ENCODE measurements at regions not wholly inside any gene's neighbourhood (a gene's known extent, or its start where the extent isn't known, plus 50 kb on each side); places are given as distances from the start of the nearest gene placed in this dataset.

DNA sequence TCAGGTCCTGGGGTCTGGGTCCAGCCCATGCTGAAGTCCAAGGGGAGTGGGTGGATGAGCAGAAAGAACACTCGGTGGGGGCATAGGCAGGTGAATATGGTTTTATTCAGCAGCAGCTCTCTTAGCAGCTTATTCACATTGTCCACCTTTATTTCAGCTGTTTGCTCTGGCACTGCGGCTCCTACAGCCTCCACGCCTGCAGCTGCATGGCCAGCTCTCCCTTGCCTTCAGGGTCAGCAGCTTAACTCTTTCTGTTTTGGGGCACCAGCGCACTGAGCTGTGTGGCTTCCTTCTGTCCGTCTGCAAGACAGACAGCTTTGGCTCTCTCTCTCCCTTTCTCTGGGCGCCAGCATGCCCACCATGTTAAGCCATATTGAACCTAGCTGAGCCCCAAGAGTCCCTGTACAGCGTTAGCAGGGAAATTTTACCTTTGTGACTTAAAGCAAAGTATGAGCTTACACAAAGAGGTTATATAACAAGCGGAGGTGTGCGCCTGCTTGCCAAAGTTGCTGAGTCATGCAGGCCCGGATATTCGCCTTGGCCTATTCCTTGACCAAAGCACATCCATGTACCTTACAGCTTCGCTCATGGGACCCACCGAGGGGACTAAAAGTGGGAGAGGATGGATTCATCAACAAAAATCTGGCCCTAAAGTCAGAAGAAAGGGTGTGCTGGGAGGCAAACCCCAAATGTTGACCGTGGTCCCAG is 170.1 kb upstream of the PFN2 start:
- Histone ChIP-seq H3K36me3 (ENCODE audit: control insufficient read depth in 2 of 3, insufficient read depth in 3 of 3, low read length in 3 of 3) (no peaks in the 10 kb centered on the region), H3K27me3 (ENCODE audit: control insufficient read depth, insufficient read depth, low read length) (no peaks in the 10 kb centered on the region), H3K9me3 (ENCODE audit: control insufficient read depth in 2 of 3, insufficient read depth in 1 of 3, low read length in 3 of 3) (no peaks in the 10 kb centered on the region), H3K4me3 (ENCODE audit: low read length in 3 of 3) (no peak overlapping the region), H3K27ac (ENCODE audit: low read depth in 2 of 2, low read length in 2 of 2) (no peak overlapping the region), H3K4me1 (ENCODE audit: control insufficient read depth in 2 of 3, insufficient read depth in 2 of 3, low read depth in 1 of 3, low read length in 3 of 3) (peaks cover 0 to 8% (median 4%) of the 10 kb centered on the region in 3 donors), H3K9ac (ENCODE audit: low read length in 3 of 3) (no peak overlapping the region)
- TF ChIP-seq, protein P1, sequence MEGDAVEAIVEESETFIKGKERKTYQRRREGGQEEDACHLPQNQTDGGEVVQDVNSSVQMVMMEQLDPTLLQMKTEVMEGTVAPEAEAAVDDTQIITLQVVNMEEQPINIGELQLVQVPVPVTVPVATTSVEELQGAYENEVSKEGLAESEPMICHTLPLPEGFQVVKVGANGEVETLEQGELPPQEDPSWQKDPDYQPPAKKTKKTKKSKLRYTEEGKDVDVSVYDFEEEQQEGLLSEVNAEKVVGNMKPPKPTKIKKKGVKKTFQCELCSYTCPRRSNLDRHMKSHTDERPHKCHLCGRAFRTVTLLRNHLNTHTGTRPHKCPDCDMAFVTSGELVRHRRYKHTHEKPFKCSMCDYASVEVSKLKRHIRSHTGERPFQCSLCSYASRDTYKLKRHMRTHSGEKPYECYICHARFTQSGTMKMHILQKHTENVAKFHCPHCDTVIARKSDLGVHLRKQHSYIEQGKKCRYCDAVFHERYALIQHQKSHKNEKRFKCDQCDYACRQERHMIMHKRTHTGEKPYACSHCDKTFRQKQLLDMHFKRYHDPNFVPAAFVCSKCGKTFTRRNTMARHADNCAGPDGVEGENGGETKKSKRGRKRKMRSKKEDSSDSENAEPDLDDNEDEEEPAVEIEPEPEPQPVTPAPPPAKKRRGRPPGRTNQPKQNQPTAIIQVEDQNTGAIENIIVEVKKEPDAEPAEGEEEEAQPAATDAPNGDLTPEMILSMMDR (IDR thresholded peaks at IDR 0.05; ENCODE audit: borderline replicate concordance, extremely low read depth, insufficient read depth) = no peak
- no peak for DNase-seq
- no peak for FAIRE-seq
- intact Hi-C loops (cut with DNase I) = no loop called here

DNA sequence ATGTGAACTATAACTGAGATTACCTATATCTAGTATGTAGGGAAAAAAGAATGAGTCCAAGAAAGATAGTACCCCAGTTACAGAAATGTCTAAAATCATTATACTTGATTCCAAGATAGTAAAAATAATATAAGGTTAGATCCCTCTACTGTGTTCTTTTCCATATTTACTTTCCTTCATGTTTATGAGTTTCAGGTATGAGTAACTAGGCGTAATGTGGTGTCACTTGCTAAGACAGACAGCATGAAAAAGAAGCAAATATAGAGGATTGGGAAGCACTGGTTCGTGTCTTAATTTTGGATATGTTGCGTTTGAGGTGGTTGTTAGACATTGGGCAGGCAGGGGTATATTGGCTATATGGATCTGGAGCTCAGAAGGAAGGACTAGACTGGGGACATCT is 168.1 kb upstream of the PFN2 start:
- no peaks in the 10 kb centered on the region for H3K36me3 ChIP-seq (ENCODE audit: control insufficient read depth in 2 of 3, insufficient read depth in 3 of 3, low read length in 3 of 3)
- no peak overlapping the region for H3K27ac ChIP-seq (ENCODE audit: low read depth in 2 of 2, low read length in 2 of 2)
- FAIRE-seq (no peak), DNase-seq (no peak)
- no peak overlapping the region for H3K4me3 ChIP-seq (ENCODE audit: low read length in 3 of 3)
- H3K27me3 ChIP-seq (ENCODE audit: control insufficient read depth, insufficient read depth, low read length) = no peaks in the 10 kb centered on the region
- no peaks in the 10 kb centered on the region for H3K9me3 ChIP-seq (ENCODE audit: control insufficient read depth in 2 of 3, insufficient read depth in 1 of 3, low read length in 3 of 3)
- H3K9ac ChIP-seq (ENCODE audit: low read length in 3 of 3) = no peak overlapping the region
- TF ChIP-seq, protein P1 (IDR thresholded peaks at IDR 0.05; ENCODE audit: borderline replicate concordance, extremely low read depth, insufficient read depth) = no peak
- H3K4me1 ChIP-seq (ENCODE audit: control insufficient read depth in 2 of 3, insufficient read depth in 2 of 3, low read depth in 1 of 3, low read length in 3 of 3) = peaks cover 0 to 8% (median 0%) of the 10 kb centered on the region in 3 donors
- intact Hi-C loops (cut with DNase I) = no loop called here

DNA sequence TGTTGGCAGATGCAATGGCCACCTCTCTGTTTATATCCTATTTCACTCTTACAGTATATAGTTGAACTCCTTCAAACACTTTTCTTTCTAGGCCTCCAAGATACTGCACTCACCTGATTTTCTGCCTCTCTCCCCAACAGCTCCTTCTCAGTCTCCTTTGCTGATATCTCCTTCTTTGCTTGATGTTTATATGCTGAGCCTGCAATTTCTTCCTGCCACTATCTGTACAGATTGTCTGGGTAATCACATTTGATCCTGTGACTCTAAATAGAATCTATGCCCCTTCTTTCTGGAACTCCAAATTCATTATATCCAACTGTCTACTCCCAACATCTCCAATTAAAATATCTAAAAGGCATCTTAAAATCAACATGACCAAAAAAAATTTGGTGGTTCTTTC is 165.5 kb upstream of the PFN2 start:
- H3K4me3 ChIP-seq (ENCODE audit: low read length in 3 of 3) = no peak overlapping the region
- no peak for FAIRE-seq
- TF ChIP-seq, protein P1 (IDR thresholded peaks at IDR 0.05; ENCODE audit: borderline replicate concordance, extremely low read depth, insufficient read depth) = no peak
- H3K9me3 ChIP-seq (ENCODE audit: control insufficient read depth in 2 of 3, insufficient read depth in 1 of 3, low read length in 3 of 3) = no peaks in the 10 kb centered on the region
- H3K4me1 ChIP-seq (ENCODE audit: control insufficient read depth in 2 of 3, insufficient read depth in 2 of 3, low read depth in 1 of 3, low read length in 3 of 3) = no peaks in the 10 kb centered on the region
- no peaks in the 10 kb centered on the region for H3K36me3 ChIP-seq (ENCODE audit: control insufficient read depth in 2 of 3, insufficient read depth in 3 of 3, low read length in 3 of 3)
- no peak for DNase-seq
- H3K27ac ChIP-seq (ENCODE audit: low read depth in 2 of 2, low read length in 2 of 2) = no peak overlapping the region
- intact Hi-C loops (cut with DNase I) = no loop called here
- no peaks in the 10 kb centered on the region for H3K27me3 ChIP-seq (ENCODE audit: control insufficient read depth, insufficient read depth, low read length)
- H3K9ac ChIP-seq (ENCODE audit: low read length in 3 of 3) = no peak overlapping the region

DNA sequence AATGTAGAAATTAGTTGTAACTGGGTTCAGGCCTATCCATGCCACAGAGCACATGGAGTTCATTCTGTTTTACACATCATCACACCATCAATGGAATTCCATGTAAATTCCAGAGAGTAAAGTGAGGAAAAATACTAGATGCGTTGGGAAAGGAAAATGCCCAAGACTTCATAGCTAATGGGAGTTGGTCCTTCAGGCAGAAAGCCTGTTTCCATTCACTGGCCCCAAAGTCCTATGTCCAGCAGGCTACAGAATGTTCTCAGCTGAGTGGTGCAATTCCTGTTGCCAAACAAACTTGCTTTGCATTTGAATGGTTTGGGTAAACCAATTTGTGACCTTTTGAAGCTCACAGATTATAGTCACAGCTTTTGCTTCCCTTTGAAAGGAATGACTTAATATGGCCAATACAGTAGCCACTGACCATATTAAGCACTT is 164.6 kb upstream of the PFN2 start:
- intact Hi-C loops (cut with DNase I) = no loop called here
- TF ChIP-seq, protein P1 (IDR thresholded peaks at IDR 0.05; ENCODE audit: borderline replicate concordance, extremely low read depth, insufficient read depth) = no peak
- Histone ChIP-seq H3K27ac (ENCODE audit: low read depth in 2 of 2, low read length in 2 of 2) (no peak overlapping the region), H3K4me1 (ENCODE audit: control insufficient read depth in 2 of 3, insufficient read depth in 2 of 3, low read depth in 1 of 3, low read length in 3 of 3) (no peaks in the 10 kb centered on the region), H3K27me3 (ENCODE audit: control insufficient read depth, insufficient read depth, low read length) (no peaks in the 10 kb centered on the region), H3K9ac (ENCODE audit: low read length in 3 of 3) (no peak overlapping the region), H3K9me3 (ENCODE audit: control insufficient read depth in 2 of 3, insufficient read depth in 1 of 3, low read length in 3 of 3) (no peaks in the 10 kb centered on the region), H3K36me3 (ENCODE audit: control insufficient read depth in 2 of 3, insufficient read depth in 3 of 3, low read length in 3 of 3) (no peaks in the 10 kb centered on the region), H3K4me3 (ENCODE audit: low read length in 3 of 3) (no peak overlapping the region)
- no peak for DNase-seq
- FAIRE-seq = no peak

Data from kidney (tissue), 13 donors.